ENCODE measurements at regions not wholly inside any gene's neighbourhood (a gene's known extent, or its start where the extent isn't known, plus 50 kb on each side); places are given as distances from the start of the nearest gene placed in this dataset.
"Not testable (repeated sequence)": the region's sequence is repeated elsewhere in the genome, so short reads cannot be mapped to it uniquely, and the experiment has no call there.

GRCh38 chr4:31187979-31188378 is 467.8 kb downstream of the PCDH7 start:
- peak in 3 of 8 experiments; percentile 58 to 95 (median 63) for ATAC-seq (replicated peaks in 6 of 8)
- Histone ChIP-seq H3K4me3 (no peak overlapping the region), H3K4me1 (replicated peaks in 1 of 2) (peaks cover 0 to 3% of the 10 kb centered on the region in 2 donors), H3K27ac (no peak overlapping the region)
- 10 to 94% (median 80%) methylated on average over 2 to 5 of the region's 5 CpGs; no CpG with 5 or more reads in 2 of the 10 experiments for WGBS, 10 experiments
- in situ Hi-C loops (cut with MboI; ENCODE audit: low pct_unique_long_range_greater_than_20kb in 2 of 9, low sequenced_read_pairs in 9 of 9, unreplicated experiment in 9 of 9) = no loop called here

GRCh38 chr4:31189938-31190337 is 469.8 kb downstream of the PCDH7 start:
- Histone ChIP-seq H3K27ac (no peak overlapping the region), H3K4me3 (no peak overlapping the region), H3K4me1 (replicated peaks in 1 of 2) (peaks cover 0 to 3% of the 10 kb centered on the region in 2 donors)
- in situ Hi-C loops (cut with MboI; ENCODE audit: low pct_unique_long_range_greater_than_20kb in 2 of 9, low sequenced_read_pairs in 9 of 9, unreplicated experiment in 9 of 9) = no loop called here
- ATAC-seq (replicated peaks in 6 of 8) = no peak
- WGBS, 10 experiments = 0 to 100% (median 89%) methylated on average over 1 of the region's 1 CpG; no CpG with 5 or more reads in 3 of the 10 experiments

- in situ Hi-C loops (cut with MboI; ENCODE audit: low pct_unique_long_range_greater_than_20kb in 2 of 9, low sequenced_read_pairs in 9 of 9, unreplicated experiment in 9 of 9) = no loop called here
- Histone ChIP-seq H3K4me1 (replicated peaks in 1 of 2) (peaks cover 0 to 3% of the 10 kb centered on the region in 2 donors), H3K4me3 (no peak overlapping the region), H3K27ac (no peak overlapping the region)
- no peak for ATAC-seq (replicated peaks in 6 of 8)
These were observed 470.5 kb downstream of the PCDH7 start for GRCh38 chr4:31190671-31191070.

GRCh38 chr4:31192341-31192740 is 472.2 kb downstream of the PCDH7 start:
- WGBS, 10 experiments = 60 to 100% (median 98%) methylated on average over 1 to 2 of the region's 2 CpGs
- Histone ChIP-seq H3K4me1 (replicated peaks in 1 of 2) (peaks cover 0 to 3% of the 10 kb centered on the region in 2 donors), H3K4me3 (no peak overlapping the region), H3K27ac (no peak overlapping the region)
- in situ Hi-C loops (cut with MboI; ENCODE audit: low pct_unique_long_range_greater_than_20kb in 2 of 9, low sequenced_read_pairs in 9 of 9, unreplicated experiment in 9 of 9) = no loop called here
- ATAC-seq (replicated peaks in 6 of 8) = peak in 1 of 8 experiments; percentile 9

GRCh38 chr4:31193521-31193920 is 473.4 kb downstream of the PCDH7 start:
- 20 to 100% (median 89%) methylated on average over 1 of the region's 1 CpG; no CpG with 5 or more reads in 3 of the 10 experiments for WGBS, 10 experiments
- Histone ChIP-seq H3K4me1 (replicated peaks in 1 of 2) (peaks cover 0 to 3% of the 10 kb centered on the region in 2 donors), H3K27ac (no peak overlapping the region), H3K4me3 (no peak overlapping the region)
- in situ Hi-C loops (cut with MboI; ENCODE audit: low pct_unique_long_range_greater_than_20kb in 2 of 9, low sequenced_read_pairs in 9 of 9, unreplicated experiment in 9 of 9) = no loop called here
- peak in 2 of 8 experiments; percentile 8 to 16 for ATAC-seq (replicated peaks in 6 of 8)

- no peak overlapping the region for H3K4me3 ChIP-seq
- in situ Hi-C loops (cut with MboI; ENCODE audit: low pct_unique_long_range_greater_than_20kb in 2 of 9, low sequenced_read_pairs in 9 of 9, unreplicated experiment in 9 of 9) = no loop called here
- no peak for ATAC-seq (replicated peaks in 6 of 8)
- no peak overlapping the region for H3K27ac ChIP-seq
- peaks cover 0 to 3% of the 10 kb centered on the region in 2 donors for H3K4me1 ChIP-seq (replicated peaks in 1 of 2)
- 0 to 100% (median 72%) methylated on average over 1 to 3 of the region's 3 CpGs for WGBS, 10 experiments
These were observed 474.7 kb downstream of the PCDH7 start for GRCh38 chr4:31194823-31195222.

- WGBS, 10 experiments = 21 to 100% (median 90%) methylated on average over 1 to 3 of the region's 5 CpGs; no CpG with 5 or more reads in 4 of the 10 experiments
- in situ Hi-C loops (cut with MboI; ENCODE audit: low pct_unique_long_range_greater_than_20kb in 2 of 9, low sequenced_read_pairs in 9 of 9, unreplicated experiment in 9 of 9) = no loop called here
- ATAC-seq (replicated peaks in 6 of 8) = no peak
These were observed 479.5 kb downstream of the PCDH7 start for GRCh38 chr4:31199644-31200043.

GRCh38 chr4:31202054-31202453 is 481.9 kb downstream of the PCDH7 start:
- H3K4me1 ChIP-seq (replicated peaks in 1 of 2); ATAC-seq (replicated peaks in 6 of 8); H3K27ac ChIP-seq; H3K4me3 ChIP-seq; in situ Hi-C loops (cut with MboI; ENCODE audit: low pct_unique_long_range_greater_than_20kb in 2 of 9, low sequenced_read_pairs in 9 of 9, unreplicated experiment in 9 of 9): not testable (repeated sequence)
- 20 to 100% (median 93%) methylated on average over 1 to 6 of the region's 9 CpGs for WGBS, 10 experiments

More at GRCh38 chr4:31199644-31200043, 479.5 kb downstream of the PCDH7 start:
- Histone ChIP-seq H3K4me1 (replicated peaks in 1 of 2) (no peaks in the 10 kb centered on the region), H3K27ac (no peak overlapping the region), H3K4me3 (no peak overlapping the region)

GRCh38 chr4:31204874-31205273 is 484.7 kb downstream of the PCDH7 start:
- H3K4me3 ChIP-seq = no peak overlapping the region
- no peak overlapping the region for H3K27ac ChIP-seq
- no peaks in the 10 kb centered on the region for H3K4me1 ChIP-seq (replicated peaks in 1 of 2)
- 0 to 100% (median 91%) methylated on average over 1 of the region's 1 CpG; no CpG with 5 or more reads in 3 of the 10 experiments for WGBS, 10 experiments
- in situ Hi-C loops (cut with MboI; ENCODE audit: low pct_unique_long_range_greater_than_20kb in 2 of 9, low sequenced_read_pairs in 9 of 9, unreplicated experiment in 9 of 9) = no loop called here
- no peak for ATAC-seq (replicated peaks in 6 of 8)

GRCh38 chr4:31220921-31221320 is 500.8 kb downstream of the PCDH7 start:
- no peak for ATAC-seq (replicated peaks in 6 of 8)
- in situ Hi-C loops (cut with MboI; ENCODE audit: low pct_unique_long_range_greater_than_20kb in 2 of 9, low sequenced_read_pairs in 9 of 9, unreplicated experiment in 9 of 9) = no loop called here
- no peak overlapping the region for H3K4me3 ChIP-seq
- peaks cover 0 to 4% of the 10 kb centered on the region in 2 donors for H3K4me1 ChIP-seq (replicated peaks in 1 of 2)
- no peak overlapping the region for H3K27ac ChIP-seq

GRCh38 chr4:31228068-31228467 is 507.9 kb downstream of the PCDH7 start:
- no peak for ATAC-seq (replicated peaks in 6 of 8)
- Histone ChIP-seq H3K4me3 (no peak overlapping the region), H3K4me1 (replicated peaks in 1 of 2) (peaks cover 4 to 8% of the 10 kb centered on the region in 2 donors), H3K27ac (no peak overlapping the region)
- 0 to 97% (median 85%) methylated on average over 2 to 4 of the region's 4 CpGs; no CpG with 5 or more reads in 1 of the 10 experiments for WGBS, 10 experiments
- in situ Hi-C loops (cut with MboI; ENCODE audit: low pct_unique_long_range_greater_than_20kb in 2 of 9, low sequenced_read_pairs in 9 of 9, unreplicated experiment in 9 of 9) = no loop called here

GRCh38 chr4:31230594-31230993 is 510.4 kb downstream of the PCDH7 start:
- ATAC-seq (replicated peaks in 6 of 8) = no peak
- Histone ChIP-seq H3K4me3 (no peak overlapping the region), H3K27ac (no peak overlapping the region), H3K4me1 (replicated peaks in 1 of 2) (peaks cover 4 to 11% of the 10 kb centered on the region in 2 donors)
- WGBS, 10 experiments = 0 to 82% (median 50%) methylated on average over 1 of the region's 1 CpG; no CpG with 5 or more reads in 2 of the 10 experiments
- in situ Hi-C loops (cut with MboI; ENCODE audit: low pct_unique_long_range_greater_than_20kb in 2 of 9, low sequenced_read_pairs in 9 of 9, unreplicated experiment in 9 of 9) = no loop called here

- H3K4me3 ChIP-seq = no peak overlapping the region
- WGBS, 10 experiments = 10 to 92% (median 83%) methylated on average over 1 to 2 of the region's 2 CpGs; no CpG with 5 or more reads in 3 of the 10 experiments
- in situ Hi-C loops (cut with MboI; ENCODE audit: low pct_unique_long_range_greater_than_20kb in 2 of 9, low sequenced_read_pairs in 9 of 9, unreplicated experiment in 9 of 9) = no loop called here
- ATAC-seq (replicated peaks in 6 of 8) = peak in 3 of 8 experiments; percentile 52 to 68 (median 62)
- H3K27ac ChIP-seq = no peak overlapping the region
- H3K4me1 ChIP-seq (replicated peaks in 1 of 2) = peaks cover 10 to 19% of the 10 kb centered on the region in 2 donors
These were observed 514.3 kb downstream of the PCDH7 start for GRCh38 chr4:31234494-31234893.

- no peak overlapping the region for H3K4me3 ChIP-seq
- H3K27ac ChIP-seq = no peak overlapping the region
- ATAC-seq (replicated peaks in 6 of 8) = no peak
- H3K4me1 ChIP-seq (replicated peaks in 1 of 2) = peaks cover 10 to 23% of the 10 kb centered on the region in 2 donors
- in situ Hi-C loops (cut with MboI; ENCODE audit: low pct_unique_long_range_greater_than_20kb in 2 of 9, low sequenced_read_pairs in 9 of 9, unreplicated experiment in 9 of 9) = no loop called here
- 14 to 100% (median 60%) methylated on average over 1 of the region's 1 CpG; no CpG with 5 or more reads in 5 of the 10 experiments for WGBS, 10 experiments
These were observed 514.7 kb downstream of the PCDH7 start for GRCh38 chr4:31234901-31235300.
